Ramos (cell line): ENCODE measurements at regions not wholly inside any gene's neighbourhood (a gene's known extent, or its start where the extent isn't known, plus 50 kb on each side); places are given as distances from the start of the nearest gene placed in this dataset.
"Not testable (repeated sequence)": the region's sequence is repeated elsewhere in the genome, so short reads cannot be mapped to it uniquely, and the experiment has no call there.

Source experiments
- in situ Hi-C: fragments of 300-500 bp; cut with MboI; formaldehyde crosslinking; loops from one replicate; pipeline ENCODE4 v1.14.3; 2022; ENCODE audit warnings: low sequenced_read_pairs; ENCODE audit not compliant: unreplicated experiment

- in situ Hi-C loops, result not testable (repeated sequence)
Observed at GRCh38 chr1:25171013-25171412, 61.3 kb downstream of the SYF2 start.

- in situ Hi-C loops, result no loop called here
Observed at GRCh38 chr1:25170439-25170838, 61.9 kb downstream of the SYF2 start.

DNA sequence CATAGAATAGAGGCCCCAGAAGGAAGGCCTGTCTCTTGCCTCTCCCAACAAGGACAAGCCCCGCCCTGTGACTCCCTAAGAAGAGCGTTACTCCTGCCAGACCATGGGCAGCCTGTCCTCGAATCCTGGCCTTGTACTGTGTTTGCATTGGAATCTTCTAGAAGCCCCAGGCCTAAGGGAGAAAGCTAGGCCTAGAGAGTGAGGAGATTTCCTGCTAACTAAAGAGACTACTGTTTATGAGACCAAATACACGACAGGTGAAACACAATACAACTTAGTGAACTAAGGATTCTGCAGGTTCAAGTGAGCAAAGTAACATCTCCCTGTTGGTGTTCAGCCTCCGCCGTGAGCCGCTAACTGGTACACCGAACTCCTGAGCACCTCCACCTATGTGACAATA, 62.7 kb downstream of the SYF2 start:
- in situ Hi-C loops, result no loop called here

DNA sequence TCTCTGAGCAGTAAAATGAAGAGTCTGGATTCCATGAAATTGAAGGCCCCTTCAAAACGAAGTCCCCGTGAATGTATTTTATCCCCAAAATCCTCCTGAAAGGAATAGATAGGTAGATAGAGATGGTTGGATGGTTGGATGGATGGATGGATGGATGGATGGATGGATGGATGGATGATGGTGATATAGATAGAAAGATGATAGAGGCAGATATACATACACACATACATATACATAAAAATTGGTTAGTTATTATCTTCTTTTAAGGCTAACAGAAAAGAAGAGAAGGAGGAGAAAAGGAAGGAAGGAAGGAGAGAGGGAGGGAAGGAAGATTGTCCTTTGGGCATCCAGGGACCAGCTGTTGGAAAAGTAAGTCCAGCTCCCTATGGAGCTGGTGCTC, 63.1 kb downstream of the SYF2 start:
- in situ Hi-C loops, result no loop called here

GRCh38 chr1:25168193-25169071, 63.9 kb downstream of the SYF2 start:
- in situ Hi-C loops, result no loop called here

DNA sequence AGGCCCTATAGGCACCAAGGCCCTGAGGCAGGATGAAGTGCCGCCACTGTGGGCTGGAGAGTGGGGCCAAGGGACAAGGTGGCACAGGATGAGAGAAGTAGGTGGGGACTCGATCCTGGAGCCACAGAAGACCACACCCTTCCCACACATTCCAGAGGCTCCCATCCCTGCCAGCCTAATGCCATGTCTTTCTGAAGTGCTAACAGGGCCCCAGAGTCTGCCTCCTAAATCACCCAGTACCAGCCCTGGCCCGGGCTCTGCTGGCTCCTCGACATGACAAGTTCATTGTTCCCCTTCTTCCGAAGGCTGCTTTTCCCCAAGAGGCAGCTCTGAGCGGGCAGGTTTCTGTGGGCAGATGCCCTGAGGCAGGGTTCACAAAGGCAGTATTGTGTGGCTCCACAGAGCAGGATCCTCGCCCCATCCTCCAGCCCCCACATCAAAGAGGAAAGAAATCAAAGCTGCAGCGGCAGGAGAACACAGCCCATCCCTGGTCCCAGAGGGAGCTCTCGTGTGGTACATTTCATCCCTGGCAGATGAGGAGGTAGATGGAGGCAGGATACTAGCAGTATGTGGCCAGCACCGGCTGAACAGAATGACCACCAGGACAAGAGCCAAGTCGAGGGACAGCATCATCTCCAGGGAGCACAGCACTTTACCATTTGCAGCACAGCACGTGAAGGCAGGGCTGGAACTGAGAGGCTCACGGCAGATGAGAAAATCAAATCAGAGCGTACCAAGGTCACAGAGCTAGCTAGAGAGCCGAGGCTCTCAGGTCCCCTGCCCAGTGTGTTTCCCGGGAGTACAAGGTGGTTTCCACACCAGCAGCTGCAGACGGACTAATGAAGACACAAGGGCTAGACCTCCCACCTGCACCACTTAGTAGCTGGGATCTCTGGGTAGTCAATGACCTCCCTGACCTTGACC, 64.8 kb downstream of the SYF2 start:
- in situ Hi-C loops, result no loop called here

GRCh38 chr1:25166847-25167246, 65.5 kb downstream of the SYF2 start:
- in situ Hi-C loops, result no loop called here

DNA sequence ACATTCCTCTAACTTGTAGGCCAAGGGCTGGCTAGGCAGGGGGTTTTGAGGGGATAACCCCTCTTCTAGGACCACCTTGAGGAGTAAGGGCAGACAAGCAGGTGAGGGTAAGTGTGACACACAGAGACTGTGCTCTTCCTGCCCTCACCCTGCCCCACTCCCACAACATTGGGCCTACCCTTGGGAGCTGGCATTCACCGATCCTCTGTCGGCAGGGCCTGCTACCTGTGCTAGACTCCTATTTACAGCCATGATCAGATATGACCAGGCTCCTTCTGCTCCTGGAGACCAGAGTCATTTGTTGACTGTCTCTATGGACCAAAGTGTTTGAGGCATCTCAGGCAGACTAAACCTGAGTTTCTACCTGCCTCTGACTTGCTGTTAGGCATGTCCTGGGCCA, 68.3 kb downstream of the SYF2 start:
- in situ Hi-C loops, result no loop called here

- in situ Hi-C loops, result no loop called here
Observed at GRCh38 chr1:25161981-25162380, 70.3 kb downstream of the SYF2 start.

DNA sequence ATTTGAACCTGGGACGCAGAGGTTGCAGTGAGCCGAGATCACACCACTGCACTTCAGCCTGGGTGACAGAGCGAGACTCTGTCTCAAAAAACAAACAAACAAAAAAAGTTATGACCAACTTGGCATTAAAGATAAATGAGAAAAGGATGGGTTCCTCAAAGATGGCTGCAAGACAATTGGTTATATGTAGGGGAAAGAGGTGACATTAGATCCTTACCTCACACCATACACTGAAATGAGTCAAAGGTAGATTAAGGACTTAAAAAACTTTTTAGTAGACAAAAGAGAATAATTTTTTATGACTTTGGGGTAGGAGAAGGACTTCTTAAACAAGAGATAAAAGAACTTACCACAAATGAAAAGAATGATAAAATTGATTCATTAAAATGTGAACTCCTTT, 74.5 kb downstream of the SYF2 start:
- in situ Hi-C loops, result no loop called here

- in situ Hi-C loops, result no loop called here
Observed at GRCh38 chr1:25150985-25151495, 81.3 kb downstream of the SYF2 start.

GRCh38 chr1:25148673-25149300, 83.5 kb downstream of the SYF2 start:
- in situ Hi-C loops, result no loop called here

DNA sequence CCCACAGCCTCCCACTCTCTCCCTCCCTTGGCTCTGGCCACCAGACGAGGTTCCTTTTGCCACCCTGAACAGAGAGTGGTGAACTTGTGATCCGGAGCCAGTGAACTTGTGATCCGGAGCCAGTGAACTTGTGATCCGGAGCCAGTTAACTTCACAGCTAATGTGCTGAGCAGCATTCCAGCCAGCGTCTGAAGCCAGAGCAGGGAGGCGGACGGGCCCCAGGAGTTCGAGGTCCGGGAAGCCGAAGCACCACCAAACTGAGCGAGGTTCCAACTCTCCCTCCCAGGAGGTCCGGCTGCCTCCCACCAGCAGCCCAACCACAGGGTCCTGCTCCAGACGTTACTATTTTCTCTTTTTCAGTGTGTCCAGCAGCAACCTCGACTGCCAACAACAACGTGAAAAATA, 85.8 kb downstream of the SYF2 start:
- in situ Hi-C loops, result no loop called here

DNA sequence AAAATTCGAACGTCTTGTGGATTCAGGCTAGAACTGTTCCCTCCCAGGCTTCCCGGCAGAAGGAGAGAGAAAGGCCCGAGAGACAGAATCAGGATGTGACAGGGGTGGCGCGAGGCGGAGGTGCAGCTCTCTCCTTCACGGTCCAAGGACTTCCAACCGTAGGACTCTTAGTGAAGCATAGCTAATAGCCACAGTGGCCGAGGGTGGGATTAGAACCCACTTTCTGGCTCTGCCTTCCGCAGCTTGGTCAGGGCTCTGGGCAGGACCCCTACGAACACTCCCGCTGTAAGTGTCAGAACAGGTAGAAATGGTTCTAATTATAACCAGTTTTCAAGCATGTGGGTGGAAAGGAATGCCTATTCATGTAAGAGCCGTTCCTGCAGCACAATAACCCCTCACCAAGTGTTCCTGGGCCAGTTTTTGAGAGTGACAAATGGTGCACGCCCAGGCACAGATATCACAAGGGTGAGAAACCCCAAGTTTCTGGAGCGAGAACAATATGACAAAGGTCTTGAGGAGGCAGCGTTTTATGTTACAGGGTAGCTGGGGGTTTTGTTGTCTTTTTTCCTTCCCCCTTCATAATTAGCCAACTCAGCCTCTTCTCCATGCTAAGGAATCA, 86.4 kb downstream of the SYF2 start:
- in situ Hi-C loops, result no loop called here

GRCh38 chr1:25140073-25140797, 92.1 kb downstream of the SYF2 start:
- in situ Hi-C loops, result no loop called here

DNA sequence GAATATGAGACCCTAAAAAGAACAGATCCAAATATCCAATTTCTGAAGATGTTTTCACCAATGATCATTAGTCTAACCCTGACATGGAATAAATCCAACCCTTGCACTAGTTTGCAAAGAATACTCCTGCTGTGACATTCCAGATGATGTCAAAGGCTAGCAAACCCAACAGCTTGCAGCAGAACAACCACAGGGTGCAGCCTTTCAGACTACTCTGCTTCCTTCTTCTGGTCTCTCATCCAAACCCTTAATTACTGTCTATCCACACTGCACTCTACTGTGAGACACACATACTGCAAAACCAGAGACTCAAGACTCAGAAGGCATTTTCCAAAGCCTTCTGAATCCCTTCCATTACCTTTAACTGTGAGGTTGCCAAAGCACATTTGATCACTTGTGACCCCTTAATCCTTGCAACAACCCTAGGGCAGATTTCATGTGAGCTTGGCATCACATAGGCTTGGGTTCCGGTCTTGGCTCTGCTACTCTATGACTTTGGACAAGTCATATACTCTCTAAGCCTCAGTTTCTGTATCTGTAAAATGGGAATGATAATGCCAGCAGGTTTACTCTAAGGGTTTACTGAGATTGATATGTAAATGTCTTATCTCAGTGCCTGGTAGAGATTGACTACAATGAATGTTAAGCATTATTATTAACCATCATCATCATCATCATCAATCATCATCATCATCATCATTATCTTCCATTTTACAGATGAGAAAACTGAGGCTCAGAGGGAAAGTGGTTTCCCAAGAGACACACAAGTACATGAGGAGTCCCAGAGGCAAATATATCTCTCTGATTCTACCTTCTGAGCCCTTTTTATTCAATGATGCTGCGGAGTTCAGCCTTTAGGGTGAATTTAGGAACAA, 94.5 kb downstream of the SYF2 start:
- in situ Hi-C loops, result no loop called here

- in situ Hi-C loops, result no loop called here
Observed at GRCh38 chr1:25137106-25137505, 95.2 kb downstream of the SYF2 start.

DNA sequence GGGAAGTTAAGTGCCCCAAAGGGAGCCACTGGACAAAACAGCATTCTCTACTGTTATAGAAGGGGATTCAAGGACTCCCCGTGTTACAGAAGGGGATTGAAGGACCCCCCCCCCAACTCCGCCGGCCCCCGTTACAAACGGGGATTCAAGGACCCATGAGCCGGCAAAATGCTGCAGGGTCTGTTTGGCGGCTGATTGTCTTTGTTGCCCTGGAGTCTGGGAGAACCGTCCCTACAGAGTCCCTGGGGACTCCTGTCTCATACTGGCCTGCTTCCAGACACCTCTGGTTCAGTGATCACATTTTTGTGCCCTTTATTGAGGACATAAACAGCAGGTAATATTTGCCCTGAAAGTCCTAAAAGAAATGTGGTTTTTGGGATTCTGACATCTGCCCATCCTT, 96.4 kb downstream of the SYF2 start:
- in situ Hi-C loops, result no loop called here
